WTC11 (cell line): ENCODE measurements at regions not wholly inside any gene's neighbourhood (a gene's known extent, or its start where the extent isn't known, plus 50 kb on each side); places are given as distances from the start of the nearest gene placed in this dataset.

ENCODE experiments used
- ATAC-seq: fragments of 200-7000 bp; cut with Tn5 transposase; 2 replicates; pipeline ENCODE4 v1.10.0; 2021; ENCODE audit warnings: mild to moderate bottlenecking, moderate library complexity
- CTCF ChIA-PET: fragments of 300-600 bp; sonication (Branson Sonifier 250); formaldehyde crosslinking; loops from one replicate; lab custom pipeline; 2021; ENCODE audit warnings: antibody characterized with exemption; lab: Charles Lee
- POLR2A ChIA-PET: fragments of 350-600 bp; sonication (Branson Sonifier 250); formaldehyde crosslinking; loops from one replicate; lab custom pipeline; 2021; ENCODE audit warnings: antibody characterized with exemption; lab: Charles Lee
- DNase-seq: peaks from one replicate; pipeline ENCODE4 v3.0.0; 2021; ENCODE audit warnings: low spot score
- H3K27ac Mint-ChIP-seq: 2 replicates; pipeline ENCODE4 v1.8.0; 2021; ENCODE audit warnings: mixed read lengths
- H3K27me3 Mint-ChIP-seq: 2 replicates; pipeline ENCODE4 v1.8.0; 2021; ENCODE audit warnings: low read depth, mild to moderate bottlenecking, moderate library complexity, mixed read lengths
- H3K36me3 Mint-ChIP-seq: 2 replicates; pipeline ENCODE4 v1.8.0; 2021; ENCODE audit warnings: mixed read lengths
- H3K4me1 Mint-ChIP-seq: 2 replicates; pipeline ENCODE4 v1.8.0; 2022; ENCODE audit warnings: mixed read lengths
- H3K4me3 Mint-ChIP-seq: 2 replicates; pipeline ENCODE4 v1.8.0; 2021; ENCODE audit warnings: mild to moderate bottlenecking, moderate library complexity, mixed read lengths
- H3K9me3 Mint-ChIP-seq: 2 replicates; pipeline ENCODE4 v1.8.0; 2021; ENCODE audit warnings: mixed read lengths
- ARID4B ChIP-seq: sonication (generic); formaldehyde crosslinking; IDR thresholded peaks from 2 replicates; pipeline ENCODE4 v1.8.0; 2023; ENCODE audit warnings: missing genetic modification reagents, mild to moderate bottlenecking, borderline replicate concordance
- ELF4 ChIP-seq: sonication (generic); formaldehyde crosslinking; IDR thresholded peaks from 2 replicates; pipeline ENCODE4 v1.8.1; 2022; ENCODE audit warnings: low read depth, mild to moderate bottlenecking, moderate library complexity, missing genetic modification reagents
- ETV6 ChIP-seq: sonication (generic); formaldehyde crosslinking; IDR thresholded peaks from 2 replicates; pipeline ENCODE4 v1.8.1; 2022; ENCODE audit warnings: mild to moderate bottlenecking, missing genetic modification reagents
- GABPB1 ChIP-seq: sonication (generic); formaldehyde crosslinking; IDR thresholded peaks from 2 replicates; pipeline ENCODE4 v1.8.1; 2023; ENCODE audit warnings: mild to moderate bottlenecking, missing genetic modification reagents
- IRF2 ChIP-seq: sonication (generic); formaldehyde crosslinking; IDR thresholded peaks from 2 replicates; pipeline ENCODE4 v1.8.0; 2022; ENCODE audit warnings: low read depth, missing genetic modification reagents, borderline replicate concordance
- MXD4 ChIP-seq: fragments of 250-450 bp; sonication (Bioruptor Pico); IDR thresholded peaks from 2 replicates; pipeline ENCODE4 v1.8.0; 2021; ENCODE audit warnings: mild to moderate bottlenecking, moderate library complexity, borderline replicate concordance
- NR2C2 ChIP-seq: sonication (generic); formaldehyde crosslinking; IDR thresholded peaks from 2 replicates; pipeline ENCODE4 v1.8.0; 2022; ENCODE audit warnings: mild to moderate bottlenecking, missing genetic modification reagents
- SMAD4 ChIP-seq: sonication (generic); formaldehyde crosslinking; IDR thresholded peaks from 2 replicates; pipeline ENCODE4 v1.8.0; 2022; ENCODE audit warnings: mild to moderate bottlenecking, missing genetic modification reagents
- SP1 ChIP-seq: sonication (generic); formaldehyde crosslinking; conservative IDR thresholded peaks from 2 replicates; pipeline ENCODE4 v1.8.1; 2022; ENCODE audit warnings: missing genetic modification reagents
- ZNF281 ChIP-seq: sonication (generic); formaldehyde crosslinking; IDR thresholded peaks from 2 replicates; pipeline ENCODE4 v1.8.0; 2023; ENCODE audit warnings: mild to moderate bottlenecking, missing genetic modification reagents
- ZNF396 ChIP-seq: fragments of 250-450 bp; sonication (Bioruptor Pico); IDR thresholded peaks from 2 replicates; pipeline ENCODE4 v1.8.0; 2021; ENCODE audit warnings: mild to moderate bottlenecking, moderate library complexity, borderline replicate concordance
- TF ChIP-seq, protein P1 (sequence below): sonication (generic); formaldehyde crosslinking; IDR thresholded peaks from 2 replicates; pipeline ENCODE4 v1.8.1; 2022; ENCODE audit warnings: low read depth, mild to moderate bottlenecking, moderate library complexity, missing genetic modification reagents, borderline replicate concordance
- TF ChIP-seq, protein P2 (sequence below): sonication (generic); formaldehyde crosslinking; IDR thresholded peaks from 2 replicates; pipeline ENCODE4 v1.8.0; 2022; ENCODE audit warnings: mild to moderate bottlenecking, missing genetic modification reagents
- TF ChIP-seq, protein P3 (sequence below): sonication (generic); formaldehyde crosslinking; IDR thresholded peaks from 2 replicates; pipeline ENCODE4 v1.8.1; 2023; ENCODE audit warnings: mild to moderate bottlenecking, missing genetic modification reagents, moderate library complexity
- TF ChIP-seq, protein P4 (sequence below): sonication (generic); formaldehyde crosslinking; IDR thresholded peaks from 2 replicates; pipeline ENCODE4 v1.8.0; 2022; ENCODE audit warnings: mild to moderate bottlenecking, missing genetic modification reagents
- TF ChIP-seq, protein P5 (sequence below): sonication (generic); formaldehyde crosslinking; IDR thresholded peaks from 2 replicates; pipeline ENCODE4 v1.8.1; 2022; ENCODE audit warnings: mild to moderate bottlenecking, missing genetic modification reagents, moderate library complexity, borderline replicate concordance

DNA sequence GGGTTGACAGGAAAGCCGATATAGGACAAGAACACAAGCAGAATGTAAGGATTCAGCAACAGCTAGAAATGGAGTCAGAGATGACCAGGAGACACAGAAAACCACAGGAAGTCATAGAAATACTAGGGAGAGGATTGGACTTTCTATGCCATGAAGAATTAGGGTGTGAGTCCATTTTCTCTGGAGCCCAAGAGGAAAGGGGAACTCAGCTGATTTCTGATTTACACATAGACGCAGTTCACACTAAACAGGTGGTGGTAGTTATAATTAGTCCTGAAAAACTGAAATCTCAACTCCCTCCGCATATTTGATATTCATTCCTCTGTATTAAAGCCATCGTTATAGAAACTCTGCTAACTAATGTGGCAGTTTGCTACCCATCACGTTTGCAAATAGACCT, 292.7 kb upstream of the STT3B start (continued):
- TF ChIP-seq ZNF281 (CRISPR knock-in tag) (no peak), ARID4B (CRISPR knock-in tag) (no peak), IRF2 (CRISPR knock-in tag) (no peak), ETV6 (CRISPR knock-in tag) (no peak)
- TF ChIP-seq, protein P1, sequence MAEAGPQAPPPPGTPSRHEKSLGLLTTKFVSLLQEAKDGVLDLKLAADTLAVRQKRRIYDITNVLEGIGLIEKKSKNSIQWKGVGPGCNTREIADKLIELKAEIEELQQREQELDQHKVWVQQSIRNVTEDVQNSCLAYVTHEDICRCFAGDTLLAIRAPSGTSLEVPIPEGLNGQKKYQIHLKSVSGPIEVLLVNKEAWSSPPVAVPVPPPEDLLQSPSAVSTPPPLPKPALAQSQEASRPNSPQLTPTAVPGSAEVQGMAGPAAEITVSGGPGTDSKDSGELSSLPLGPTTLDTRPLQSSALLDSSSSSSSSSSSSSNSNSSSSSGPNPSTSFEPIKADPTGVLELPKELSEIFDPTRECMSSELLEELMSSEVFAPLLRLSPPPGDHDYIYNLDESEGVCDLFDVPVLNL (CRISPR knock-in tag), result no peak
- TF ChIP-seq, protein P2, sequence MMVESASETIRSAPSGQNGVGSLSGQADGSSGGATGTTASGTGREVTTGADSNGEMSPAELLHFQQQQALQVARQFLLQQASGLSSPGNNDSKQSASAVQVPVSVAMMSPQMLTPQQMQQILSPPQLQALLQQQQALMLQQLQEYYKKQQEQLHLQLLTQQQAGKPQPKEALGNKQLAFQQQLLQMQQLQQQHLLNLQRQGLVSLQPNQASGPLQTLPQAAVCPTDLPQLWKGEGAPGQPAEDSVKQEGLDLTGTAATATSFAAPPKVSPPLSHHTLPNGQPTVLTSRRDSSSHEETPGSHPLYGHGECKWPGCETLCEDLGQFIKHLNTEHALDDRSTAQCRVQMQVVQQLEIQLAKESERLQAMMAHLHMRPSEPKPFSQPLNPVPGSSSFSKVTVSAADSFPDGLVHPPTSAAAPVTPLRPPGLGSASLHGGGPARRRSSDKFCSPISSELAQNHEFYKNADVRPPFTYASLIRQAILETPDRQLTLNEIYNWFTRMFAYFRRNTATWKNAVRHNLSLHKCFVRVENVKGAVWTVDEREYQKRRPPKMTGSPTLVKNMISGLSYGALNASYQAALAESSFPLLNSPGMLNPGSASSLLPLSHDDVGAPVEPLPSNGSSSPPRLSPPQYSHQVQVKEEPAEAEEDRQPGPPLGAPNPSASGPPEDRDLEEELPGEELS (CRISPR knock-in tag), result no peak

DNA sequence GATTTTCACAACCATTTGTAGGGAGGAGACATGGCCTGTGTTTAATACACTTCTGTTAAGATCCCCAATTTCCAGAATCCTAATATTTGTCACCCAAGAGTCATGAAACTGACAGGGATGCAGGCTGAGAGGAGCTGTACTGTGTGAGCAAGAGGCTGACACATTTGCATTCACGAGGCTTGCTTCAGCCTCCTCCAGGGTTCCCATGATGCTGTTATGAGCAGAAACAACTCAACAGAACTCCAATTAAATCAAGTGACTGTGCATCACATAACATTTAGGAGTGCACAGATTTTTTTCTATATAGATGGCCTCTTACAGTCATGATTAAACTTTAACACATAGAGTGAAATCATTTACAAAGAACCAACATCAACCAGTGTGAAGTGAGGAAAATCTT, 292.3 kb upstream of the STT3B start:
- Mint-ChIP-seq H3K4me1 (peaks cover 21% of the 10 kb centered on the region), H3K9me3 (no peaks in the 10 kb centered on the region), H3K36me3 (no peaks in the 10 kb centered on the region), H3K4me3 (no peak overlapping the region), H3K27me3 (no peaks in the 10 kb centered on the region), H3K27ac (no peak overlapping the region)
- ChIA-PET POLR2A (interaction anchor here (0.8 kb wide), 1 partner anchor 292 kb away, joined by 4 read pairs; the partner anchor contains the start of gene STT3B), CTCF (interaction anchor here (1.1 kb wide), 1 partner anchor 322 kb away, joined by 4 read pairs; no protein-coding TSS in a partner anchor)
- DNase-seq (no peak), ATAC-seq (no peak)
- no peak for TF ChIP-seq GABPB1 (CRISPR knock-in tag)
- TF ChIP-seq SMAD4 (CRISPR knock-in tag), result no peak
- no peak for TF ChIP-seq ZNF396 (CRISPR knock-in tag)
- TF ChIP-seq, protein P3, sequence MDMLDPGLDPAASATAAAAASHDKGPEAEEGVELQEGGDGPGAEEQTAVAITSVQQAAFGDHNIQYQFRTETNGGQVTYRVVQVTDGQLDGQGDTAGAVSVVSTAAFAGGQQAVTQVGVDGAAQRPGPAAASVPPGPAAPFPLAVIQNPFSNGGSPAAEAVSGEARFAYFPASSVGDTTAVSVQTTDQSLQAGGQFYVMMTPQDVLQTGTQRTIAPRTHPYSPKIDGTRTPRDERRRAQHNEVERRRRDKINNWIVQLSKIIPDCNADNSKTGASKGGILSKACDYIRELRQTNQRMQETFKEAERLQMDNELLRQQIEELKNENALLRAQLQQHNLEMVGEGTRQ (CRISPR knock-in tag), result no peak
- TF ChIP-seq NR2C2, result no peak
- TF ChIP-seq, protein P4, sequence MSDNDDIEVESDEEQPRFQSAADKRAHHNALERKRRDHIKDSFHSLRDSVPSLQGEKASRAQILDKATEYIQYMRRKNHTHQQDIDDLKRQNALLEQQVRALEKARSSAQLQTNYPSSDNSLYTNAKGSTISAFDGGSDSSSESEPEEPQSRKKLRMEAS (CRISPR knock-in tag), result no peak
- TF ChIP-seq, protein P5, sequence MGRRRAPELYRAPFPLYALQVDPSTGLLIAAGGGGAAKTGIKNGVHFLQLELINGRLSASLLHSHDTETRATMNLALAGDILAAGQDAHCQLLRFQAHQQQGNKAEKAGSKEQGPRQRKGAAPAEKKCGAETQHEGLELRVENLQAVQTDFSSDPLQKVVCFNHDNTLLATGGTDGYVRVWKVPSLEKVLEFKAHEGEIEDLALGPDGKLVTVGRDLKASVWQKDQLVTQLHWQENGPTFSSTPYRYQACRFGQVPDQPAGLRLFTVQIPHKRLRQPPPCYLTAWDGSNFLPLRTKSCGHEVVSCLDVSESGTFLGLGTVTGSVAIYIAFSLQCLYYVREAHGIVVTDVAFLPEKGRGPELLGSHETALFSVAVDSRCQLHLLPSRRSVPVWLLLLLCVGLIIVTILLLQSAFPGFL (CRISPR knock-in tag), result no peak
- no peak for TF ChIP-seq MXD4 (CRISPR knock-in tag)
- TF ChIP-seq ELF4, result no peak
- no peak for TF ChIP-seq SP1
